Panc1 (cell line): ENCODE measurements at regions not wholly inside any gene's neighbourhood (a gene's known extent, or its start where the extent isn't known, plus 50 kb on each side); places are given as distances from the start of the nearest gene placed in this dataset.

ENCODE experiments used
- ATAC-seq: fragments of 200-7000 bp; cut with Tn5 transposase; 2 replicates; pipeline ENCODE4 v1.9.1; 2020; ENCODE audit warnings: mild to moderate bottlenecking, moderate library complexity
- BruUV-seq: library from RNA; stranded (reverse); fragments of 400-500 nt; replicated peaks from 2 replicates; lab custom pipeline; 2021; lab: Mats Ljungman, UMichigan
- CTCF ChIA-PET: fragments of 300-600 bp; sonication (Branson Sonifier 250); formaldehyde crosslinking; loops from one replicate; lab custom pipeline; 2022; ENCODE audit warnings: antibody characterized with exemption; lab: Charles Lee
- POLR2A ChIA-PET: fragments of 300-600 bp; sonication (Branson Sonifier 250); formaldehyde crosslinking; loops from one replicate; lab custom pipeline; 2022; ENCODE audit warnings: antibody characterized with exemption; lab: Charles Lee
- DNase-seq: peaks from one replicate; pipeline ENCODE4 v3.0.0-alpha.2; 2010; ENCODE audit warnings: low read depth, low spot score
- H3K27ac ChIP-seq: 2 replicates; pipeline ENCODE4 v1.5.1; 2011; ENCODE audit warnings: mild to moderate bottlenecking, low read length, inconsistent platforms
- H3K27me3 ChIP-seq: fragments of 200-500 bp; sonication (Bioruptor generic); 2 replicates; pipeline ENCODE4 v1.6.0; 2014; ENCODE audit warnings: low read length, inconsistent platforms; ENCODE audit not compliant: control insufficient read depth, insufficient read depth
- H3K36me3 ChIP-seq: fragments of 200-500 bp; sonication (Bioruptor generic); 2 replicates; pipeline ENCODE4 v1.5.1; 2014; ENCODE audit warnings: inconsistent platforms, mild to moderate bottlenecking, low read length, moderate library complexity; ENCODE audit not compliant: control insufficient read depth, insufficient read depth
- H3K4me1 ChIP-seq: 2 replicates; pipeline ENCODE4 v1.5.1; 2011; ENCODE audit warnings: inconsistent platforms, mild to moderate bottlenecking, low read length, moderate library complexity; ENCODE audit not compliant: control insufficient read depth, insufficient read depth
- H3K4me3 ChIP-seq, 2 experiments: 2 replicates each; pipeline ENCODE4 v1.5.1; 2011 to 2012; ENCODE audit warnings: low read depth in 2 of 2, low read length in 2 of 2, mild to moderate bottlenecking in 2 of 2, inconsistent platforms in 1 of 2, moderate library complexity in 1 of 2
- H3K9me3 ChIP-seq: fragments of 200-500 bp; sonication (Bioruptor generic); 2 replicates; pipeline ENCODE4 v1.5.1; 2014; ENCODE audit warnings: low read depth, mild to moderate bottlenecking, inconsistent platforms, low read length, moderate library complexity; ENCODE audit not compliant: control insufficient read depth, insufficient read depth
- CTCF ChIP-seq: fragments of 450-650 bp; IDR thresholded peaks from 2 replicates; pipeline ENCODE4 v1.5.1; 2017; ENCODE audit warnings: mild to moderate bottlenecking
- POLR2AphosphoS5 ChIP-seq: IDR thresholded peaks from 2 replicates; pipeline ENCODE4 v1.6.1; 2012; ENCODE audit warnings: mild to moderate bottlenecking, low read depth, low read length, moderate library complexity
- SIN3A ChIP-seq: IDR thresholded peaks from 2 replicates; pipeline ENCODE4 v1.6.1; 2012; ENCODE audit warnings: low read depth, mild to moderate bottlenecking, low read length, moderate library complexity, borderline replicate concordance; ENCODE audit not compliant: insufficient read depth
- TCF7L2 ChIP-seq: IDR thresholded peaks from 2 replicates; pipeline ENCODE4 v1.6.1; 2011; ENCODE audit warnings: mild to moderate bottlenecking, low read depth, low read length, inconsistent platforms
- in situ Hi-C: cut with HindIII; loops from 2 replicates; pipeline ENCODE4 v1.10.0; 2016; ENCODE audit warnings: low sequenced_read_pairs, low pct_unique_long_range_greater_than_20kb
- intact Hi-C: fragments of 100-400 bp; cut with micrococcal nuclease; formaldehyde crosslinking; loops from one replicate; pipeline ENCODE4 v1.10.0; 2022; ENCODE audit not compliant: unreplicated experiment
- TF ChIP-seq, protein P1 (sequence below), 2 experiments: IDR thresholded peaks; 2 replicates each; pipeline ENCODE4 v1.6.1; 2011 to 2012; ENCODE audit warnings: low read depth in 2 of 2, control low read depth in 1 of 2, low read length in 1 of 2, mild to moderate bottlenecking in 1 of 2, moderate library complexity in 1 of 2; ENCODE audit not compliant: insufficient read depth in 1 of 2

- no TSS peak for BruUV-seq
- ATAC-seq (no peak), DNase-seq (no peak)
- Histone ChIP-seq H3K9me3 (no peaks in the 10 kb centered on the region), H3K27ac (no peak overlapping the region), H3K27me3 (no peaks in the 10 kb centered on the region), H3K4me3 (no peak overlapping the region), H3K4me1 (no peaks in the 10 kb centered on the region), H3K36me3 (no peaks in the 10 kb centered on the region)
- intact Hi-C loops: no loop called here
- POLR2A ChIA-PET: no interaction called here
- CTCF ChIA-PET: no interaction called here
- no peak for TF ChIP-seq CTCF
- in situ Hi-C loops: no loop called here
Observed at GRCh38 chr4:126738926-126739325, 893.8 kb upstream of the INTU start.

DNA sequence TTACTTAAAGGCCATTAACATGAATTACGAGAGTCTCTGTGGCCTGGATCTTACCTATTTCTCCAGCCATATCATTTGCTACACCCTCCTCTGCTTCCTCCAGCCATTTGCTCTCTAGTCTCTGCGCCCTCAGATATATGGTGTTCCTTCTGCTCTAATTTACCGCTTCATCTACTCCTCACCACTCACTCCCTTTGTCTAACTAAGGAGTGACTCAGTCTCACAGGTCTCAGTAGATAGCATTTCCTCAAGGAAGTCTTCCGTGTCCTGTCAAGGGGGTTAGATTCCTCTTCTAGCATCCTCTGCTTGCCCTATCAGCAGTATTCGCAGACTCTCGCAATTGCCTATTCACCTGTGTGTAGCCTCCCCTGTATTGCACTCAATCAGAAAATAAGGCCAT is 892.1 kb upstream of the INTU start:
- POLR2A ChIA-PET: no interaction called here
- DNase-seq (no peak), ATAC-seq (no peak)
- Histone ChIP-seq H3K4me1 (no peaks in the 10 kb centered on the region), H3K9me3 (0 out of 2 replicates have a peak, but pooled peaks cover 3% of the 10 kb centered on the region), H3K27me3 (no peaks in the 10 kb centered on the region), H3K36me3 (no peaks in the 10 kb centered on the region), H3K27ac (no peak overlapping the region), H3K4me3 (no peak overlapping the region)
- in situ Hi-C loops: no loop called here
- CTCF ChIA-PET: no interaction called here
- no peak for TF ChIP-seq TCF7L2
- no peak for TF ChIP-seq CTCF
- TF ChIP-seq, protein P1, sequence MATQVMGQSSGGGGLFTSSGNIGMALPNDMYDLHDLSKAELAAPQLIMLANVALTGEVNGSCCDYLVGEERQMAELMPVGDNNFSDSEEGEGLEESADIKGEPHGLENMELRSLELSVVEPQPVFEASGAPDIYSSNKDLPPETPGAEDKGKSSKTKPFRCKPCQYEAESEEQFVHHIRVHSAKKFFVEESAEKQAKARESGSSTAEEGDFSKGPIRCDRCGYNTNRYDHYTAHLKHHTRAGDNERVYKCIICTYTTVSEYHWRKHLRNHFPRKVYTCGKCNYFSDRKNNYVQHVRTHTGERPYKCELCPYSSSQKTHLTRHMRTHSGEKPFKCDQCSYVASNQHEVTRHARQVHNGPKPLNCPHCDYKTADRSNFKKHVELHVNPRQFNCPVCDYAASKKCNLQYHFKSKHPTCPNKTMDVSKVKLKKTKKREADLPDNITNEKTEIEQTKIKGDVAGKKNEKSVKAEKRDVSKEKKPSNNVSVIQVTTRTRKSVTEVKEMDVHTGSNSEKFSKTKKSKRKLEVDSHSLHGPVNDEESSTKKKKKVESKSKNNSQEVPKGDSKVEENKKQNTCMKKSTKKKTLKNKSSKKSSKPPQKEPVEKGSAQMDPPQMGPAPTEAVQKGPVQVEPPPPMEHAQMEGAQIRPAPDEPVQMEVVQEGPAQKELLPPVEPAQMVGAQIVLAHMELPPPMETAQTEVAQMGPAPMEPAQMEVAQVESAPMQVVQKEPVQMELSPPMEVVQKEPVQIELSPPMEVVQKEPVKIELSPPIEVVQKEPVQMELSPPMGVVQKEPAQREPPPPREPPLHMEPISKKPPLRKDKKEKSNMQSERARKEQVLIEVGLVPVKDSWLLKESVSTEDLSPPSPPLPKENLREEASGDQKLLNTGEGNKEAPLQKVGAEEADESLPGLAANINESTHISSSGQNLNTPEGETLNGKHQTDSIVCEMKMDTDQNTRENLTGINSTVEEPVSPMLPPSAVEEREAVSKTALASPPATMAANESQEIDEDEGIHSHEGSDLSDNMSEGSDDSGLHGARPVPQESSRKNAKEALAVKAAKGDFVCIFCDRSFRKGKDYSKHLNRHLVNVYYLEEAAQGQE (IDR thresholded peaks at IDR 0.05; ENCODE audit: insufficient read depth in 1 of 2, low read depth in 2 of 2, low read length in 1 of 2): no peak
- intact Hi-C loops: no loop called here
- no TSS peak for BruUV-seq

DNA sequence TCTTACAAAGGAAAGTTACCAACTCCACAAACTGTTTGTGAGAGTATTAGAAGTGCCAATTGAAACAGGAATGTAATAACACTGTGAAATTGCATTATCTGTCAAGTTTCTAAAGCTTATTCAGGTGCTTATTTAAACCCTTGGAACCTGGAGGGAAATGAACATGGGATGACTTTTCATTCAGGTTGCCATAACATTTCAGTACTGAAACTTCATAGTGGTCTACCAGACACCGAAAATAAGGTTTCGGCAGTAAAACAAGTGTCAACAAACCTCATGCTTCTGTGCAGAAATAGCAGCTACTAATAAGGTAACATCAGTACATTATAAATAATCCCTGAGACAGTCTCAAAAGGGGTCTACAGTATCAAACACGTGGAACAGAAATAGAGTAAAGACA is 890.7 kb upstream of the INTU start:
- in situ Hi-C loops (no loop called here), intact Hi-C loops (no loop called here)
- BruUV-seq: no TSS peak
- ATAC-seq (no peak), DNase-seq (no peak)
- H3K36me3 ChIP-seq: no peaks in the 10 kb centered on the region
- ChIA-PET POLR2A (no interaction called here), CTCF (no interaction called here)
- TF ChIP-seq, protein P1 (IDR thresholded peaks at IDR 0.05; ENCODE audit: insufficient read depth in 1 of 2, low read depth in 2 of 2, low read length in 1 of 2): no peak
- TF ChIP-seq SIN3A (no peak), CTCF (no peak), TCF7L2 (no peak), POLR2AphosphoS5 (no peak)
- H3K4me1 ChIP-seq: no peaks in the 10 kb centered on the region
- H3K27ac ChIP-seq: no peak overlapping the region
- no peak overlapping the region for H3K4me3 ChIP-seq
- 0 out of 2 replicates have a peak, but pooled peaks cover 3% of the 10 kb centered on the region for H3K9me3 ChIP-seq
- H3K27me3 ChIP-seq: no peaks in the 10 kb centered on the region
